CD14-positive monocyte (primary cell): ENCODE measurements at regions not wholly inside any gene's neighbourhood (a gene's known extent, or its start where the extent isn't known, plus 50 kb on each side); places are given as distances from the start of the nearest gene placed in this dataset.

Experiments
- DNase-seq, 3 donors: peaks; one replicate each; pipeline ENCODE4 v3.0.0-alpha.2; 2011 to 2022
- H2AFZ ChIP-seq: 2 replicates; pipeline ENCODE4 v1.6.0; 2012; ENCODE audit warnings: mild to moderate bottlenecking, low read depth, low read length, inconsistent platforms; ENCODE audit not compliant: insufficient read depth, poor library complexity, severe bottlenecking
- H3K27ac ChIP-seq, 2 donors: 1 replicate in 1 of 2; 2 replicates in 1 of 2; pipeline ENCODE4 v1.5.1; 2012 to 2013; ENCODE audit warnings: low read length in 2 of 2, control low read depth in 1 of 2, inconsistent platforms in 1 of 2, low read depth in 1 of 2, mild to moderate bottlenecking in 1 of 2
- H3K27me3 ChIP-seq, 2 donors: one replicate each; pipeline versions ENCODE4 v1.6.0 to v1.6.1; 2011 to 2013; ENCODE audit warnings: low read length in 2 of 2; ENCODE audit not compliant: control insufficient read depth in 2 of 2, insufficient read depth in 2 of 2
- H3K36me3 ChIP-seq, 2 donors: replicated peaks in 1 of 2; 1 replicate in 1 of 2; 2 replicates in 1 of 2; pipeline versions ENCODE4 v1.5.1 to v1.6.1; 2012 to 2013; ENCODE audit warnings: low read length in 2 of 2, control low read depth in 1 of 2, inconsistent platforms in 1 of 2, mild to moderate bottlenecking in 1 of 2; ENCODE audit not compliant: insufficient read depth in 2 of 2, control insufficient read depth in 1 of 2
- H3K4me1 ChIP-seq, 2 donors: 1 replicate in 1 of 2; 2 replicates in 1 of 2; pipeline versions ENCODE4 v1.5.1 to v1.6.1; 2012 to 2013; ENCODE audit warnings: low read length in 2 of 2, control low read depth in 1 of 2, inconsistent platforms in 1 of 2, mild to moderate bottlenecking in 1 of 2, moderate library complexity in 1 of 2; ENCODE audit not compliant: insufficient read depth in 2 of 2, control insufficient read depth in 1 of 2
- H3K4me2 ChIP-seq: replicated peaks from 2 replicates; pipeline ENCODE3; 2012; ENCODE audit warnings: low read length, moderate library complexity, mild to moderate bottlenecking; ENCODE audit not compliant: poor library complexity, severe bottlenecking; ENCODE audit errors: extremely low read depth
- H3K4me3 ChIP-seq, 3 experiments: fragments of 200-600 bp in 1 of 3; sonication (generic) in 1 of 3; replicated peaks in 1 of 3; 1 replicate in 2 of 3; 2 replicates in 1 of 3; pipeline ENCODE4 v1.5.1; 2011 to 2013; ENCODE audit warnings: low read length in 3 of 3, mild to moderate bottlenecking in 3 of 3, control low read depth in 2 of 3, low read depth in 2 of 3, inconsistent platforms in 1 of 3, moderate library complexity in 1 of 3
- H3K79me2 ChIP-seq: 2 replicates; pipeline ENCODE4 v1.6.0; 2012; ENCODE audit warnings: mild to moderate bottlenecking, control low read depth, inconsistent platforms, low read length, moderate library complexity; ENCODE audit not compliant: insufficient read depth
- H3K9ac ChIP-seq: 2 replicates; pipeline ENCODE4 v1.6.0; 2017; ENCODE audit warnings: low read length, mild to moderate bottlenecking; ENCODE audit not compliant: insufficient read depth, poor library complexity, severe bottlenecking
- H3K9me3 ChIP-seq, 2 donors: replicated peaks in 1 of 2; 1 replicate in 1 of 2; 2 replicates in 1 of 2; pipeline versions ENCODE4 v1.5.1 to v1.6.1; 2012 to 2013; ENCODE audit warnings: low read length in 2 of 2, control low read depth in 1 of 2; ENCODE audit not compliant: control insufficient read depth in 1 of 2, insufficient read depth in 1 of 2
- H4K20me1 ChIP-seq: 2 replicates; pipeline ENCODE4 v1.6.0; 2012; ENCODE audit warnings: mild to moderate bottlenecking, low read length, control low read depth, moderate library complexity; ENCODE audit not compliant: insufficient read depth
- H3K27ac Mint-ChIP-seq, 7 donors: one replicate each; pipeline ENCODE4 v1.8.0; 2020; ENCODE audit warnings: mild to moderate bottlenecking in 7 of 7, mixed read lengths in 7 of 7, moderate library complexity in 6 of 7, inconsistent platforms in 2 of 7
- H3K27me3 Mint-ChIP-seq, 3 donors: one replicate each; pipeline ENCODE4 v1.8.0; 2021 to 2022; ENCODE audit warnings: low read depth in 3 of 3, mild to moderate bottlenecking in 3 of 3, mixed read lengths in 3 of 3, moderate library complexity in 3 of 3, inconsistent platforms in 1 of 3
- H3K36me3 Mint-ChIP-seq, 2 donors: one replicate each; pipeline ENCODE4 v1.8.0; 2020; ENCODE audit warnings: mixed read lengths in 2 of 2, inconsistent platforms in 1 of 2, mild to moderate bottlenecking in 1 of 2
- H3K4me1 Mint-ChIP-seq: one replicate; pipeline ENCODE4 v1.8.0; 2020; ENCODE audit warnings: mild to moderate bottlenecking, mixed read lengths
- H3K4me3 Mint-ChIP-seq, 2 donors: one replicate each; pipeline ENCODE4 v1.8.0; 2020; ENCODE audit warnings: mild to moderate bottlenecking in 2 of 2, mixed read lengths in 2 of 2, moderate library complexity in 1 of 2
- H3K9me3 Mint-ChIP-seq, 7 donors: one replicate each; pipeline ENCODE4 v1.8.0; 2020 to 2022; ENCODE audit warnings: mixed read lengths in 7 of 7, mild to moderate bottlenecking in 6 of 7, moderate library complexity in 6 of 7, inconsistent platforms in 2 of 7
- CTCF ChIP-seq: fragments of 200-600 bp; IDR thresholded peaks from one replicate; pipeline ENCODE4 v1.8.0; 2022; ENCODE audit warnings: antibody characterized with exemption, mild to moderate bottlenecking
- WGBS: methylation state at CpG from one replicate; pipeline ENCODE4 v1.1.5; 2013; ENCODE audit warnings: missing lambda C conversion rate; ENCODE audit not compliant: insufficient coverage; 5-methylcytosine and 5-hydroxymethylcytosine counted together
- intact Hi-C, 2 donors: fragments of 100-400 bp; cut with micrococcal nuclease; formaldehyde crosslinking; loops; one replicate each; pipeline versions ENCODE4 v1.15.0 to v1.15.1; 2023

GRCh38 chr13:33519561-33520467, 234.3 kb upstream of the STARD13 start:
- H3K36me3 ChIP-seq = no peaks in the 10 kb centered on the region
- H2AFZ ChIP-seq = no peak overlapping the region
- no peaks in the 10 kb centered on the region for H3K9me3 ChIP-seq
- no peak overlapping the region for H3K9ac ChIP-seq
- intact Hi-C loops = no loop called here
- H3K27me3 ChIP-seq = no peaks in the 10 kb centered on the region
- peaks cover 5% of the 10 kb centered on the region for H3K4me1 Mint-ChIP-seq
- H3K9me3 Mint-ChIP-seq = peaks cover 0 to 3% (median 0%) of the 10 kb centered on the region in 7 donors
- WGBS = 100% methylated on average over 1 of the region's 8 CpGs
- no peak for DNase-seq
- H3K36me3 Mint-ChIP-seq = no peaks in the 10 kb centered on the region
- no peaks in the 10 kb centered on the region for H3K4me1 ChIP-seq
- H3K27ac Mint-ChIP-seq = peak overlapping the region in 1 of 7 donors; percentile 15
- no peaks in the 10 kb centered on the region for H3K79me2 ChIP-seq
- no peak overlapping the region for H3K4me3 Mint-ChIP-seq
- no peak overlapping the region for H3K27ac ChIP-seq
- no peak for TF ChIP-seq CTCF
- no peak overlapping the region for H3K4me2 ChIP-seq
- H4K20me1 ChIP-seq = no peaks in the 10 kb centered on the region
- no peak overlapping the region for H3K4me3 ChIP-seq
- peaks cover 0 to 2% (median 0%) of the 10 kb centered on the region in 3 donors for H3K27me3 Mint-ChIP-seq

GRCh38 chr13:33520468-33520839, 234.9 kb upstream of the STARD13 start:
- H3K4me2 ChIP-seq = no peak overlapping the region
- Mint-ChIP-seq H3K36me3 (no peaks in the 10 kb centered on the region), H3K27me3 (peaks cover 0 to 2% (median 0%) of the 10 kb centered on the region in 3 donors), H3K4me1 (peaks cover 5% of the 10 kb centered on the region), H3K4me3 (no peak overlapping the region), H3K27ac (no peak overlapping the region), H3K9me3 (peaks cover 0 to 3% (median 0%) of the 10 kb centered on the region in 7 donors)
- no peak overlapping the region for H2AFZ ChIP-seq
- no peak overlapping the region for H3K27ac ChIP-seq
- no peaks in the 10 kb centered on the region for H3K79me2 ChIP-seq
- H3K4me3 ChIP-seq = no peak overlapping the region
- TF ChIP-seq CTCF = no peak
- H3K4me1 ChIP-seq = no peaks in the 10 kb centered on the region
- no peaks in the 10 kb centered on the region for H3K9me3 ChIP-seq
- WGBS = 93% methylated on average over 3 of the region's 5 CpGs
- no peaks in the 10 kb centered on the region for H4K20me1 ChIP-seq
- no peaks in the 10 kb centered on the region for H3K36me3 ChIP-seq
- no peaks in the 10 kb centered on the region for H3K27me3 ChIP-seq
- no peak for DNase-seq
- H3K9ac ChIP-seq = no peak overlapping the region
- intact Hi-C loops = no loop called here
